Uterus (tissue), 2 donors: ENCODE measurements at regions not wholly inside any gene's neighbourhood (a gene's known extent, or its start where the extent isn't known, plus 50 kb on each side); places are given as distances from the start of the nearest gene placed in this dataset.

Experiments
- POLR2A ChIP-seq, 2 donors: fragments of 450-650 bp; IDR thresholded peaks; one replicate each; pipeline ENCODE4 v1.6.1; 2016; ENCODE audit warnings: antibody characterized with exemption in 2 of 2, mild to moderate bottlenecking in 1 of 2, moderate library complexity in 1 of 2
- TF ChIP-seq, protein P1 (sequence below), 4 experiments: fragments of 200-600 bp in 2 of 4; fragments of 450-650 bp in 2 of 4; sonication (generic) in 2 of 4; IDR thresholded peaks; one replicate each; pipeline ENCODE4 v1.5.1; 2016 to 2019; ENCODE audit warnings: antibody characterized with exemption in 4 of 4, mild to moderate bottlenecking in 2 of 4, moderate library complexity in 1 of 4

GRCh38 chr1:30475966-30476365 lies 247.4 kb downstream of the MATN1 start:
- no peak for TF ChIP-seq POLR2A (IDR thresholded peaks at IDR 0.05)
- TF ChIP-seq, protein P1, sequence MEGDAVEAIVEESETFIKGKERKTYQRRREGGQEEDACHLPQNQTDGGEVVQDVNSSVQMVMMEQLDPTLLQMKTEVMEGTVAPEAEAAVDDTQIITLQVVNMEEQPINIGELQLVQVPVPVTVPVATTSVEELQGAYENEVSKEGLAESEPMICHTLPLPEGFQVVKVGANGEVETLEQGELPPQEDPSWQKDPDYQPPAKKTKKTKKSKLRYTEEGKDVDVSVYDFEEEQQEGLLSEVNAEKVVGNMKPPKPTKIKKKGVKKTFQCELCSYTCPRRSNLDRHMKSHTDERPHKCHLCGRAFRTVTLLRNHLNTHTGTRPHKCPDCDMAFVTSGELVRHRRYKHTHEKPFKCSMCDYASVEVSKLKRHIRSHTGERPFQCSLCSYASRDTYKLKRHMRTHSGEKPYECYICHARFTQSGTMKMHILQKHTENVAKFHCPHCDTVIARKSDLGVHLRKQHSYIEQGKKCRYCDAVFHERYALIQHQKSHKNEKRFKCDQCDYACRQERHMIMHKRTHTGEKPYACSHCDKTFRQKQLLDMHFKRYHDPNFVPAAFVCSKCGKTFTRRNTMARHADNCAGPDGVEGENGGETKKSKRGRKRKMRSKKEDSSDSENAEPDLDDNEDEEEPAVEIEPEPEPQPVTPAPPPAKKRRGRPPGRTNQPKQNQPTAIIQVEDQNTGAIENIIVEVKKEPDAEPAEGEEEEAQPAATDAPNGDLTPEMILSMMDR (IDR thresholded peaks at IDR 0.05) = no peak
